Psoas muscle (tissue), 7 donors: ENCODE measurements at regions not wholly inside any gene's neighbourhood (a gene's known extent, or its start where the extent isn't known, plus 50 kb on each side); places are given as distances from the start of the nearest gene placed in this dataset.
"Not testable (repeated sequence)": the region's sequence is repeated elsewhere in the genome, so short reads cannot be mapped to it uniquely, and the experiment has no call there.

Experiments used
- ATAC-seq, 4 donors: fragments of 200-7000 bp; cut with Tn5 transposase; one replicate each; pipeline ENCODE4 v1.9.1; 2020; ENCODE audit warnings: moderate library complexity in 3 of 4, mild to moderate bottlenecking in 2 of 4
- DNase-seq, 2 donors: peaks; one replicate each; pipeline ENCODE4 v3.0.0-alpha.2; 2020
- H3K27ac ChIP-seq: fragments of 200-600 bp; one replicate; pipeline ENCODE4 v1.8.0; 2022
- H3K27me3 ChIP-seq, 3 donors: fragments of 200-600 bp in 1 of 3; one replicate each; pipeline versions ENCODE4 v1.6.1 to v1.8.0; 2013 to 2022; ENCODE audit warnings: low read length in 2 of 3, mild to moderate bottlenecking in 2 of 3, moderate library complexity in 1 of 3; ENCODE audit not compliant: insufficient read depth in 3 of 3
- H3K36me3 ChIP-seq, 2 donors: fragments of 200-600 bp in 1 of 2; one replicate each; pipeline versions ENCODE4 v1.6.1 to v1.8.0; 2013 to 2022; ENCODE audit warnings: low read depth in 1 of 2, mild to moderate bottlenecking in 1 of 2, moderate library complexity in 1 of 2; ENCODE audit not compliant: insufficient read depth in 1 of 2
- H3K4me1 ChIP-seq: fragments of 200-600 bp; one replicate; pipeline ENCODE4 v1.8.0; 2022
- H3K4me3 ChIP-seq: fragments of 200-600 bp; one replicate; pipeline ENCODE4 v1.8.0; 2022; ENCODE audit warnings: mild to moderate bottlenecking
- H3K9me3 ChIP-seq: fragments of 200-600 bp; one replicate; pipeline ENCODE4 v1.8.0; 2022
- CTCF ChIP-seq: fragments of 200-600 bp; IDR thresholded peaks from one replicate; pipeline ENCODE4 v1.8.0; 2022; ENCODE audit warnings: antibody characterized with exemption
- WGBS, 3 donors: extraction: QIAGEN DNeasy Blood & Tissue Kit; methylation state at CpG; one replicate each; pipeline versions ENCODE4 v1.1.6 to v1.1.7; 2013; 5-methylcytosine and 5-hydroxymethylcytosine counted together
- intact Hi-C, 2 donors: fragments of 100-400 bp; cut with DNase I; formaldehyde crosslinking; loops; one replicate each; pipeline versions ENCODE4 v1.11.0 to v1.14.2; 2022
- donor health status: healthy with polysubstance abuse.
- donor health status: DM: no; HTN: no; CAD: no; lungs with moderate emphysema.
- donor health status: Bipolar disorder and iron deficiency.
- donor health status: healthy.
- donor health status: DM: yes; HTN: yes; CAD: no.
- donor health status: DM: no; HTN: no; CAD: no.
- donor health status: DM: yes; HTN: yes; CAD: no.

GRCh38 chr1:10948463-10948775, 64.0 kb upstream of the TARDBP start:
- H3K27me3 ChIP-seq = no peaks in the 10 kb centered on the region
- no peaks in the 10 kb centered on the region for H3K9me3 ChIP-seq
- peaks cover 17% of the 10 kb centered on the region for H3K4me1 ChIP-seq
- 54 to 71% (median 56%) methylated on average over 12 of the region's 12 CpGs for WGBS, 3 donors
- DNase-seq (no peak), ATAC-seq (peak in 2 of 4 donors; percentile 19 to 36)
- TF ChIP-seq CTCF = no peak
- intact Hi-C loops = no loop called here
- no peak overlapping the region for H3K4me3 ChIP-seq
- no peaks in the 10 kb centered on the region for H3K36me3 ChIP-seq
- no peak overlapping the region for H3K27ac ChIP-seq

- no peak overlapping the region for H3K4me3 ChIP-seq
- peak overlapping the region; percentile 30 for H3K27ac ChIP-seq
- TF ChIP-seq CTCF = no peak
These were observed 61.9 kb upstream of the TARDBP start for GRCh38 chr1:10950316-10951172.

GRCh38 chr1:10951298-10951697, 61.2 kb upstream of the TARDBP start:
- intact Hi-C loops, H3K36me3 ChIP-seq, H3K4me1 ChIP-seq, H3K27ac ChIP-seq, H3K4me3 ChIP-seq, H3K27me3 ChIP-seq, H3K9me3 ChIP-seq, DNase-seq, ATAC-seq: not testable (repeated sequence)
- 74 to 87% (median 76%) methylated on average over 7 of the region's 7 CpGs for WGBS, 3 donors

More at GRCh38 chr1:10950316-10951172, 61.9 kb upstream of the TARDBP start:
- no peaks in the 10 kb centered on the region for H3K36me3 ChIP-seq
- peaks cover 8% of the 10 kb centered on the region for H3K4me1 ChIP-seq
- peak in 1 of 4 donors; percentile 60 for ATAC-seq
- H3K9me3 ChIP-seq = peaks cover 7% of the 10 kb centered on the region
- 70 to 82% (median 70%) methylated on average over 17 of the region's 17 CpGs for WGBS, 3 donors
- H3K27me3 ChIP-seq = no peaks in the 10 kb centered on the region
- DNase-seq = no peak
- intact Hi-C loops = no loop called here

- H3K36me3 ChIP-seq = no peaks in the 10 kb centered on the region
- H3K27me3 ChIP-seq = no peaks in the 10 kb centered on the region
- intact Hi-C loops = no loop called here
- no peak for DNase-seq
- TF ChIP-seq CTCF = no peak
- H3K9me3 ChIP-seq = peaks cover 7% of the 10 kb centered on the region
- ATAC-seq = no peak
- no peak overlapping the region for H3K27ac ChIP-seq
- peaks cover 9% of the 10 kb centered on the region for H3K4me1 ChIP-seq
- 56 to 64% (median 57%) methylated on average over 4 of the region's 4 CpGs for WGBS, 3 donors
- H3K4me3 ChIP-seq = no peak overlapping the region
These were observed 60.5 kb upstream of the TARDBP start for GRCh38 chr1:10951961-10952360.

- Histone ChIP-seq H3K36me3 (no peaks in the 10 kb centered on the region), H3K27ac (no peak overlapping the region), H3K9me3 (peaks cover 7% of the 10 kb centered on the region), H3K4me3 (no peak overlapping the region), H3K27me3 (no peaks in the 10 kb centered on the region), H3K4me1 (peaks cover 23% of the 10 kb centered on the region)
- DNase-seq (no peak), ATAC-seq (no peak)
- no peak for TF ChIP-seq CTCF
- 87 to 89% (median 88%) methylated on average over 12 of the region's 12 CpGs for WGBS, 3 donors
- intact Hi-C loops = no loop called here
These were observed 58.8 kb upstream of the TARDBP start for GRCh38 chr1:10953505-10954193.
